OCI-LY3 (cell line): ENCODE measurements at regions not wholly inside any gene's neighbourhood (a gene's known extent, or its start where the extent isn't known, plus 50 kb on each side); places are given as distances from the start of the nearest gene placed in this dataset.

Source experiments
- H2AFZ ChIP-seq: fragments of 200-600, 300-600 bp; shearing (Covaris generic); 2 replicates; pipeline ENCODE4 v1.6.0; 2014; ENCODE audit warnings: antibody characterized with exemption, low read depth, low read length
- H3K27ac ChIP-seq: fragments of 200-600, 300-600 bp; sonication (generic); 2 replicates; pipeline ENCODE4 v1.5.1; 2014; ENCODE audit warnings: mild to moderate bottlenecking, low read length, moderate library complexity, mixed read lengths
- H3K27me3 ChIP-seq: fragments of 200-600, 300-600 bp; sonication (generic); 2 replicates; pipeline ENCODE4 v1.6.1; 2014; ENCODE audit warnings: low read depth, low read length, mixed read lengths
- H3K36me3 ChIP-seq: fragments of 200-600, 300-600 bp; sonication (generic); replicated peaks from 2 replicates; pipeline ENCODE3; 2014; ENCODE audit warnings: low read depth, low read length, mixed read lengths
- H3K4me1 ChIP-seq: fragments of 300-600, 200-600 bp; sonication (generic); 2 replicates; pipeline ENCODE4 v1.6.1; 2014; ENCODE audit warnings: low read length, mixed read lengths
- H3K4me2 ChIP-seq: fragments of 200-600, 300-600 bp; sonication (generic); 2 replicates; pipeline ENCODE4 v1.6.1; 2014; ENCODE audit warnings: low read length, mixed read lengths
- H3K4me3 ChIP-seq: fragments of 300-600, 200-600 bp; sonication (generic); 2 replicates; pipeline ENCODE4 v1.5.1; 2014; ENCODE audit warnings: antibody characterized with exemption, mild to moderate bottlenecking, low read length, moderate library complexity
- H3K79me2 ChIP-seq: fragments of 300-600, 200-600 bp; shearing (Covaris generic); 2 replicates; pipeline ENCODE4 v1.6.1; 2014; ENCODE audit warnings: mild to moderate bottlenecking, low read length, mixed read lengths
- H3K9ac ChIP-seq: fragments of 300-600, 200-600 bp; shearing (Covaris generic); 2 replicates; pipeline ENCODE4 v1.6.0; 2014; ENCODE audit warnings: mild to moderate bottlenecking, low read length, moderate library complexity
- H3K9me3 ChIP-seq: fragments of 200-600, 300-600 bp; shearing (Covaris generic); 2 replicates; pipeline ENCODE4 v1.6.1; 2014; ENCODE audit warnings: low read length, mixed read lengths; ENCODE audit not compliant: insufficient read depth
- H4K20me1 ChIP-seq: fragments of 200-600, 300-600 bp; sonication (generic); 2 replicates; pipeline ENCODE4 v1.6.1; 2016; ENCODE audit warnings: low read length, mixed read lengths; ENCODE audit not compliant: insufficient read depth
- EZH2phosphoT487 ChIP-seq: fragments of 200-600 bp; shearing (Covaris generic); IDR thresholded peaks from 2 replicates; pipeline ENCODE4 v1.6.1; 2018; ENCODE audit warnings: antibody characterized with exemption, mixed run types, low read depth
- TF ChIP-seq, protein P1 (sequence below): fragments of 200-600, 300-600 bp; sonication (generic); IDR thresholded peaks from 2 replicates; pipeline ENCODE4 v1.5.1; 2014; ENCODE audit warnings: antibody characterized with exemption, low read length, low read depth

DNA sequence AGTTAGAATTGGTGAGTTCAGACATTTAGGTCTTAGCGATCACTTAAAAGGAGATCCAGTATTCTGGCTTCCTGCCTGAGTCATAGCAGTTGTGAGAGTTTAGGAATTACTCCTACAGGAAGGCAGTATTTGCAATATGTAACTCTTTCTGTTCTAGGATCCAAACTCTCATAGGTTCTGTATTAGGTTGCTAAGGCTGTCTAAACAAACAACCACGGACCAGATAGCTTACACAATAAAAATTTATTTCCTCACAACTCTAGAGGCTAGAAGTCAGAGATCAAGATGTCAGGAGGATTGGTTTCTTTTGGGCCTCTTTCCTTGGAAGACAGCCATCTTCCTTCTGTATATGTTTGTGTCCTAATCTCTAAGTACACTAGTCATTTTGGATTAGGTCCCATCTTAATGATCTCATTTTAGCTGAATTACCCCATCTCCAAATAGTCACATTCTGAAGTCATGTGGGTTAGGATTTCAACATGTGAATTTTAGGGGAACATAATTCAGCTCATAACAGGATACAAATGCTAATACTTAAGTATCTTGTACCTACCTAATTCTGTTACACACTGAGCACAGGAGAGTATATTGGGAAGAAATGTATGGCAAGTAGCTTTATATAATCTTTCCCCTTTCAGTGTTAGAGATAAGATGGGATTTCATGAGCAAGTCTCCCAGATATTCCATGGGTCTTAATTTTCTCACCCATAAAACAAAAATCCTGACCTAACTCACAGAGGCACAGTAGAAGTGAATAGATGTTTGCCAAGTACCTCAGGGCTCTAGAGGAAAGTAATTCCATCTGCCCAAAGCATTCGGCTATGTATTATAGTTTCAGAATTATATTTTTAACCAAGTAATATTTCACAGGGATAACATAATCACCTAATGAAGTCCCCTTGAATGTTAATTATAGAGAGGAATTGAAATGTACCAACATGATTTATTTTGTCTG lies 144.4 kb downstream of the PTBP2 start:
- no peak overlapping the region for H3K4me3 ChIP-seq
- no peak overlapping the region for H3K4me2 ChIP-seq
- TF ChIP-seq, protein P1, sequence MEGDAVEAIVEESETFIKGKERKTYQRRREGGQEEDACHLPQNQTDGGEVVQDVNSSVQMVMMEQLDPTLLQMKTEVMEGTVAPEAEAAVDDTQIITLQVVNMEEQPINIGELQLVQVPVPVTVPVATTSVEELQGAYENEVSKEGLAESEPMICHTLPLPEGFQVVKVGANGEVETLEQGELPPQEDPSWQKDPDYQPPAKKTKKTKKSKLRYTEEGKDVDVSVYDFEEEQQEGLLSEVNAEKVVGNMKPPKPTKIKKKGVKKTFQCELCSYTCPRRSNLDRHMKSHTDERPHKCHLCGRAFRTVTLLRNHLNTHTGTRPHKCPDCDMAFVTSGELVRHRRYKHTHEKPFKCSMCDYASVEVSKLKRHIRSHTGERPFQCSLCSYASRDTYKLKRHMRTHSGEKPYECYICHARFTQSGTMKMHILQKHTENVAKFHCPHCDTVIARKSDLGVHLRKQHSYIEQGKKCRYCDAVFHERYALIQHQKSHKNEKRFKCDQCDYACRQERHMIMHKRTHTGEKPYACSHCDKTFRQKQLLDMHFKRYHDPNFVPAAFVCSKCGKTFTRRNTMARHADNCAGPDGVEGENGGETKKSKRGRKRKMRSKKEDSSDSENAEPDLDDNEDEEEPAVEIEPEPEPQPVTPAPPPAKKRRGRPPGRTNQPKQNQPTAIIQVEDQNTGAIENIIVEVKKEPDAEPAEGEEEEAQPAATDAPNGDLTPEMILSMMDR: no peak
- no peak for TF ChIP-seq EZH2phosphoT487
- no peak overlapping the region for H3K27ac ChIP-seq
- no peaks in the 10 kb centered on the region for H3K27me3 ChIP-seq
- no peak overlapping the region for H2AFZ ChIP-seq
- no peaks in the 10 kb centered on the region for H3K4me1 ChIP-seq
- H4K20me1 ChIP-seq: no peaks in the 10 kb centered on the region
- H3K9ac ChIP-seq: no peak overlapping the region
- no peaks in the 10 kb centered on the region for H3K79me2 ChIP-seq
- no peaks in the 10 kb centered on the region for H3K9me3 ChIP-seq
- H3K36me3 ChIP-seq: no peaks in the 10 kb centered on the region

DNA sequence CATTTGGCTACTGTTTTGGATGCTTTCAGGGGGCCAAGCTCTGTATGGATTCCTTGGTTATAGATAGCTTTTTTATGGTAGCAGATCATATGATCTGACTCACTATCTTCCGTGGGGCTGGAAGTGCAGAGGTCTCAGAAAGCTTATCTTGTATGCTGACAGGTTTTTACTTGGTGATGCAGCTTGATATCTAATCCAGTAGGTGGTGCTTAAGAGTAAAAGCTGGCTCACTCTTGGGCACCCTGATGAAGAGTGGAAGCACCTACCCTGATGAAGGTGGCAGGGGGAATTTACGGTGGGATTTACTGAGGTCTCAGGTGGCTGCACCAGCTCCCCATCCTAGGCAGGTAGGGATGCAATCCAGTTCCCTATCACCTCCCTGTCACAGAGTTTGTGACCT lies 151.2 kb downstream of the PTBP2 start:
- Histone ChIP-seq H3K27ac (no peak overlapping the region), H3K4me3 (no peak overlapping the region), H3K27me3 (no peaks in the 10 kb centered on the region), H3K36me3 (no peaks in the 10 kb centered on the region), H3K9me3 (no peaks in the 10 kb centered on the region), H3K4me1 (no peaks in the 10 kb centered on the region), H3K79me2 (no peaks in the 10 kb centered on the region), H3K9ac (no peak overlapping the region), H3K4me2 (no peak overlapping the region), H2AFZ (no peak overlapping the region), H4K20me1 (no peaks in the 10 kb centered on the region)
- TF ChIP-seq EZH2phosphoT487: no peak
- TF ChIP-seq, protein P1: no peak

DNA sequence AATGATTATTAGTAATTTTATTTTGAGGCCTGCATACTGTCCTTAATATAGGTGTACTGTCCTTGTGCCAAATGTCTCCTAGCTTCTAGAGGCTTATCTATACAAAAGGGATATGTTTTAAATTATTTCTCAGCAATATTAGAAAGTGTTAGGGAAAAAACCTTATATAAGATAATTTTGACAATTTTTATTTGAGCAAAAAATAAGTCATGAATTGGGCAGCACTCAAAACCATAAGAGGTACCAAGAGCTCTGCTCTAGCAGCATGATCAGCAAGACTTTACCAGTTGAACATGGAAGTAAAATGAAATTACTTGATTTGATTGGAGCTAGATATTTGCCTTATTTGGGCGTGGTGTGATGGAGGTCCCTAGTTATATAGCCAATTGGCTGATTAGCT lies 157.1 kb downstream of the PTBP2 start:
- H3K4me1 ChIP-seq: no peaks in the 10 kb centered on the region
- H3K9ac ChIP-seq: no peak overlapping the region
- H3K4me3 ChIP-seq: no peak overlapping the region
- H3K4me2 ChIP-seq: no peak overlapping the region
- H3K79me2 ChIP-seq: no peaks in the 10 kb centered on the region
- no peaks in the 10 kb centered on the region for H4K20me1 ChIP-seq
- no peaks in the 10 kb centered on the region for H3K9me3 ChIP-seq
- H3K27me3 ChIP-seq: no peaks in the 10 kb centered on the region
- H3K27ac ChIP-seq: no peak overlapping the region
- H2AFZ ChIP-seq: no peak overlapping the region
- TF ChIP-seq, protein P1: no peak
- TF ChIP-seq EZH2phosphoT487: no peak
- H3K36me3 ChIP-seq: no peaks in the 10 kb centered on the region

DNA sequence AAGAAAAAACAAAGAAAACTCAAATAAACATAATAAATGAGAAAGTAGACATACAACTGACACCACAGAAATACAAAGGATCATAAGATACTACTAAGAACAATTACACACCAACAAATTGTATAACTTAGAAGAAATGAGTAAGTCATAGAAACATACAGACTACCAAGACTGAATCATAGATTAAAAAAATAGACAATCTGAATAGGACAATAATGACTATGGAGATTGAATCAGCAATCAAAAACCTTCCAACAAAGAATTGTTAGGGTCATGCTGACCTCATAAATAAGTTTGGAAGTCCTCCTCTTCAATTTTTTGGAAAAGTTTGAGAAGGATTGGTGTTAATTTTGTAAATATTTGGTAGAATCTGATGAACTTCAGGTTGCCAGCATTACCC lies 159.0 kb downstream of the PTBP2 start:
- H3K9me3 ChIP-seq: no peaks in the 10 kb centered on the region
- H3K4me1 ChIP-seq: no peaks in the 10 kb centered on the region
- H3K27me3 ChIP-seq: no peaks in the 10 kb centered on the region
- no peaks in the 10 kb centered on the region for H3K36me3 ChIP-seq
- H3K79me2 ChIP-seq: no peaks in the 10 kb centered on the region
- H3K9ac ChIP-seq: no peak overlapping the region
- no peaks in the 10 kb centered on the region for H4K20me1 ChIP-seq
- H3K27ac ChIP-seq: no peak overlapping the region
- no peak overlapping the region for H3K4me3 ChIP-seq
- H2AFZ ChIP-seq: no peak overlapping the region
- no peak for TF ChIP-seq EZH2phosphoT487
- TF ChIP-seq, protein P1: no peak
- H3K4me2 ChIP-seq: no peak overlapping the region
